ENCODE measurements at regions not wholly inside any gene's neighbourhood (a gene's known extent, or its start where the extent isn't known, plus 50 kb on each side); places are given as distances from the start of the nearest gene placed in this dataset.

GRCh38 chr6:102474041-102474807 lies 1080.7 kb downstream of the GRIK2 start:
- DNase-seq, result no peak

- DNase-seq, result no peak
These were observed 1065.5 kb downstream of the GRIK2 start for GRCh38 chr6:102458990-102459389.

- no peak for DNase-seq
These were observed 1044.7 kb downstream of the GRIK2 start for GRCh38 chr6:102438171-102438570.

GRCh38 chr6:102417368-102417998 lies 1024.0 kb downstream of the GRIK2 start:
- DNase-seq, result no peak

GRCh38 chr6:102415891-102416290 lies 1022.4 kb downstream of the GRIK2 start:
- DNase-seq, result no peak

GRCh38 chr6:102411796-102412195 lies 1018.3 kb downstream of the GRIK2 start:
- no peak for DNase-seq

- DNase-seq, result no peak
These were observed 1014.6 kb downstream of the GRIK2 start for GRCh38 chr6:102407886-102408741.

- DNase-seq, result no peak
These were observed 1012.4 kb downstream of the GRIK2 start for GRCh38 chr6:102405860-102406259.

- DNase-seq, result no peak
These were observed 1009.3 kb downstream of the GRIK2 start for GRCh38 chr6:102402635-102403329.

GRCh38 chr6:102398788-102399390 lies 1005.4 kb downstream of the GRIK2 start:
- no peak for DNase-seq

GRCh38 chr6:102390541-102390940 lies 997.0 kb downstream of the GRIK2 start:
- DNase-seq, result no peak

GRCh38 chr6:102389994-102390393 lies 996.5 kb downstream of the GRIK2 start:
- no peak for DNase-seq

- DNase-seq, result no peak
These were observed 994.0 kb downstream of the GRIK2 start for GRCh38 chr6:102387326-102388033.

GRCh38 chr6:102381203-102381602 lies 987.7 kb downstream of the GRIK2 start:
- DNase-seq, result no peak

GRCh38 chr6:102356170-102356569 lies 962.7 kb downstream of the GRIK2 start:
- no peak for DNase-seq

- no peak for DNase-seq
These were observed 962.1 kb downstream of the GRIK2 start for GRCh38 chr6:102355578-102355977.

GRCh38 chr6:102352552-102352951 lies 959.0 kb downstream of the GRIK2 start:
- no peak for DNase-seq

GRCh38 chr6:102344769-102345168 lies 951.3 kb downstream of the GRIK2 start:
- no peak for DNase-seq

- DNase-seq, result no peak
These were observed 946.8 kb downstream of the GRIK2 start for GRCh38 chr6:102340311-102340710.

GRCh38 chr6:102333736-102334135 lies 940.2 kb downstream of the GRIK2 start:
- no peak for DNase-seq

GRCh38 chr6:102327697-102328225 lies 934.3 kb downstream of the GRIK2 start:
- DNase-seq, result no peak

- no peak for DNase-seq
These were observed 920.2 kb downstream of the GRIK2 start for GRCh38 chr6:102313699-102314098.

All from stimulated activated naive CD4-positive, alpha-beta T cell (primary cell).